ENCODE measurements at regions not wholly inside any gene's neighbourhood (a gene's known extent, or its start where the extent isn't known, plus 50 kb on each side); places are given as distances from the start of the nearest gene placed in this dataset.

DNA sequence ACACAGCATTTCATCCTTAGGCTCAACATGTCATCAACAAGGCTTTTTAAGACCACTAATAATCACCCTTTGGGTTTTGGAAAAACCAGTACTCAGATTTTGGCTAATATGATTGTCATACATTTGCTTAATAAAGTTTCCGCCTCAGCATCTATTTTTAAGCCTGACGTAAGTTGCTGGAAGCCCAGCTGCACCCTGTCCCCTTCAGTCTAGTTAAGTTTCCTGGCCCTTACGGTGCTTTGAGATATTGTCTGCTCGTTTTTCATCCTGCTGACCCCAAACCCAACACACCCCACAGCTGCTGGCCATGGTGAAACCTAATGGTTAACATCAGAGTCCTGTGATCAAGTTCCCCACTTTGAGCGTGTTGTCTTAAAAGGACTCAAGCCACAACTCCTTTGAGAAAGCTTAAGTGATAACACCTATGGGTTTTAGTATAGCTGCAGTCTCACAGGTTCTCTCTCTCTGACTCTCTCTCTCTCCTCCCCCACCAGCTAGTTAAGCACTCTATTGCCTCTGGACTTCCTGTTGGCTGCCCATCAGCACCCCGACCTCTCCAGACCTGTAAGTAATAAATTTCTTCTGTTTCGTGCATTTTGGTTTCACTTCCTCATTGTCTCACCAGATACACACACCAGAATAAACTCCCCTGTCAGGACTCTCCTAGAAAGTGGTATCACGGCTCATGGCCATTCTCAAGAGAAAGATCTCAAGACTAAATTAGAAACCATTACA, 802.0 kb downstream of the C6orf118 start (continued):
- TF ChIP-seq ELF2 (CRISPR knock-in tag; IDR thresholded peaks at IDR 0.05) (no peak), SPI1 (IDR thresholded peaks at IDR 0.05; ENCODE audit: borderline replicate concordance, low read depth, low read length) (peak; percentile 24; the same call in 1 of the 2 replicates)

GRCh38 chr6:164505425-164505824, 804.0 kb downstream of the C6orf118 start:
- FAIRE-seq (no peak), DNase-seq (ENCODE audit: extremely low read depth in 1 of 4, low spot score in 3 of 4) (no peak), ATAC-seq (no peak)
- in situ Hi-C loops (cut with MboI) (no loop called here), intact Hi-C loops (cut with micrococcal nuclease) (no loop called here)
- Histone ChIP-seq H3K9me3 (replicated peaks; ENCODE audit: control insufficient read depth, insufficient read depth, low read depth, low read length) (no peaks in the 10 kb centered on the region; the same call in 1 of the 2 replicates), H4K20me1 (replicated peaks; ENCODE audit: control insufficient read depth, insufficient read depth, low read length) (no peaks in the 10 kb centered on the region), H3K4me3 (no peak overlapping the region), H3K4me1 (replicated peaks in 1 of 2; ENCODE audit: control insufficient read depth in 2 of 2, insufficient read depth in 2 of 2, low read length in 2 of 2) (no peaks in the 10 kb centered on the region), H3K27me3 (ENCODE audit: control insufficient read depth in 2 of 2, insufficient read depth in 2 of 2, low read length in 2 of 2) (no peaks in the 10 kb centered on the region), H3K4me2 (ENCODE audit: insufficient read depth, low read length) (no peak overlapping the region), H3K9me1 (ENCODE audit: control insufficient read depth, insufficient read depth, low read length) (no peaks in the 10 kb centered on the region), H3K27ac (ENCODE audit: extremely low read depth, low read depth, low read length) (no peak overlapping the region), H3K36me3 (ENCODE audit: control insufficient read depth, insufficient read depth, low read length) (no peaks in the 10 kb centered on the region), H3K79me2 (ENCODE audit: control insufficient read depth, insufficient read depth, low read length) (no peaks in the 10 kb centered on the region), H3K9ac (ENCODE audit: insufficient read depth in 1 of 2, low read depth in 2 of 2, low read length in 2 of 2) (no peak overlapping the region), H2AFZ (ENCODE audit: low read depth, low read length) (no peak overlapping the region)
- CTCF ChIA-PET (ENCODE audit: low intra/inter-chr PET ratio), result no interaction called here
- POLR2A ChIA-PET, result no interaction called here
- no TSS peak for BruUV-seq (replicated peaks)
- WGBS (ENCODE audit: insufficient coverage, low coverage, missing lambda C conversion rate), result 20% methylated on average over 4 of the region's 4 CpGs
- TF ChIP-seq HDGF (IDR thresholded peaks at IDR 0.05) (no peak), BRF2 (IDR thresholded peaks at IDR 0.05; ENCODE audit: borderline replicate concordance, insufficient read depth, insufficient read length) (no peak), ZNF354B (CRISPR knock-in tag; IDR thresholded peaks at IDR 0.05) (no peak), HMGXB4 (CRISPR knock-in tag; IDR thresholded peaks at IDR 0.05) (no peak), ZKSCAN1 (IDR thresholded peaks at IDR 0.05; ENCODE audit: low read depth, low read length) (no peak), SRSF3 (IDR thresholded peaks at IDR 0.05; ENCODE audit: insufficient read depth, low read length) (no peak), SMARCB1 (IDR thresholded peaks at IDR 0.05; ENCODE audit: insufficient read length, low read depth) (no peak), ZNF695 (CRISPR knock-in tag; IDR thresholded peaks at IDR 0.05) (no peak), ZFP1 (CRISPR knock-in tag; IDR thresholded peaks at IDR 0.05) (no peak), ZMIZ1 (IDR thresholded peaks at IDR 0.05; ENCODE audit: low read depth in 2 of 2, low read length in 2 of 2) (no peak), EHMT2 (IDR thresholded peaks at IDR 0.05) (no peak), BRCA1 (IDR thresholded peaks at IDR 0.05) (no peak), BRCA1 (CRISPR knock-in tag; IDR thresholded peaks at IDR 0.05) (no peak), ZSCAN29 (IDR thresholded peaks at IDR 0.05) (no peak), ZNF165 (CRISPR knock-in tag; IDR thresholded peaks at IDR 0.05; ENCODE audit: borderline replicate concordance) (no peak)

All from K562 (cell line).